Breast epithelium (tissue), 4 donors: ENCODE measurements at regions not wholly inside any gene's neighbourhood (a gene's known extent, or its start where the extent isn't known, plus 50 kb on each side); places are given as distances from the start of the nearest gene placed in this dataset.

Experiments
- DNase-seq, 2 donors: peaks; one replicate each; pipeline ENCODE4 v3.0.0-alpha.2; 2019; ENCODE audit warnings: low spot score in 2 of 2
- H3K27ac ChIP-seq, 2 donors: fragments of 200-600 bp; sonication (generic) in 1 of 2; one replicate each; pipeline ENCODE4 v1.5.1; 2016 to 2019; ENCODE audit warnings: mild to moderate bottlenecking in 1 of 2
- H3K27me3 ChIP-seq, 2 donors: fragments of 200-600 bp; sonication (generic) in 1 of 2; one replicate each; pipeline versions ENCODE4 v1.5.1 to v1.6.0; 2017 to 2019; ENCODE audit warnings: control low read depth in 1 of 2, mild to moderate bottlenecking in 1 of 2
- H3K36me3 ChIP-seq: fragments of 200-600 bp; one replicate; pipeline ENCODE4 v1.5.1; 2019
- H3K4me1 ChIP-seq, 2 donors: fragments of 200-600 bp; sonication (generic); one replicate each; pipeline ENCODE4 v1.5.1; 2016 to 2019; ENCODE audit warnings: control low read depth in 1 of 2
- H3K4me3 ChIP-seq, 3 donors: fragments of 200-600 bp; sonication (generic); 1 replicate in 2 of 3; 2 replicates in 1 of 3; pipeline ENCODE4 v1.5.1; 2016 to 2019; ENCODE audit warnings: mild to moderate bottlenecking in 3 of 3, moderate library complexity in 2 of 3
- H3K9me3 ChIP-seq, 2 donors: fragments of 200-600 bp; sonication (generic) in 1 of 2; one replicate each; pipeline ENCODE4 v1.5.1; 2016 to 2019; ENCODE audit warnings: control low read depth in 1 of 2
- CTCF ChIP-seq, 3 donors: fragments of 450-650 bp; IDR thresholded peaks; one replicate each; pipeline ENCODE4 v1.5.1; 2016 to 2017; ENCODE audit warnings: antibody characterized with exemption in 3 of 3, mild to moderate bottlenecking in 3 of 3, moderate library complexity in 3 of 3
- POLR2A ChIP-seq: fragments of 450-650 bp; IDR thresholded peaks from one replicate; pipeline ENCODE4 v1.6.1; 2016; ENCODE audit warnings: antibody characterized with exemption, mild to moderate bottlenecking, moderate library complexity
- POLR2AphosphoS5 ChIP-seq, 3 donors: sonication (generic); formaldehyde crosslinking; IDR thresholded peaks; one replicate each; pipeline ENCODE4 v1.6.1; 2017; ENCODE audit warnings: antibody characterized with exemption in 3 of 3
- intact Hi-C: fragments of 100-400 bp; cut with DNase I; formaldehyde crosslinking; loops from one replicate; pipeline ENCODE4 v1.15.1; 2023; ENCODE audit warnings: low total_unique reads

- Histone ChIP-seq H3K36me3 (no peaks in the 10 kb centered on the region), H3K4me1 (no peaks in the 10 kb centered on the region), H3K4me3 (no peak overlapping the region), H3K27ac (no peak overlapping the region), H3K9me3 (no peaks in the 10 kb centered on the region), H3K27me3 (no peaks in the 10 kb centered on the region)
- DNase-seq, result no peak
- TF ChIP-seq POLR2A (no peak), CTCF (IDR thresholded peaks at IDR 0.05) (no peak), POLR2AphosphoS5 (IDR thresholded peaks at IDR 0.05) (no peak)
- intact Hi-C loops, result no loop called here
These were observed 90.0 kb upstream of the ZNF618 start for GRCh38 chr9:113786071-113786470.

GRCh38 chr9:113787871-113788270 lies 88.2 kb upstream of the ZNF618 start:
- Histone ChIP-seq H3K9me3 (no peaks in the 10 kb centered on the region), H3K36me3 (no peaks in the 10 kb centered on the region), H3K27ac (no peak overlapping the region), H3K4me1 (no peaks in the 10 kb centered on the region), H3K4me3 (no peak overlapping the region), H3K27me3 (no peaks in the 10 kb centered on the region)
- intact Hi-C loops, result no loop called here
- no peak for DNase-seq
- TF ChIP-seq POLR2A, result no peak
- no peak for TF ChIP-seq POLR2AphosphoS5 (IDR thresholded peaks at IDR 0.05)

DNA sequence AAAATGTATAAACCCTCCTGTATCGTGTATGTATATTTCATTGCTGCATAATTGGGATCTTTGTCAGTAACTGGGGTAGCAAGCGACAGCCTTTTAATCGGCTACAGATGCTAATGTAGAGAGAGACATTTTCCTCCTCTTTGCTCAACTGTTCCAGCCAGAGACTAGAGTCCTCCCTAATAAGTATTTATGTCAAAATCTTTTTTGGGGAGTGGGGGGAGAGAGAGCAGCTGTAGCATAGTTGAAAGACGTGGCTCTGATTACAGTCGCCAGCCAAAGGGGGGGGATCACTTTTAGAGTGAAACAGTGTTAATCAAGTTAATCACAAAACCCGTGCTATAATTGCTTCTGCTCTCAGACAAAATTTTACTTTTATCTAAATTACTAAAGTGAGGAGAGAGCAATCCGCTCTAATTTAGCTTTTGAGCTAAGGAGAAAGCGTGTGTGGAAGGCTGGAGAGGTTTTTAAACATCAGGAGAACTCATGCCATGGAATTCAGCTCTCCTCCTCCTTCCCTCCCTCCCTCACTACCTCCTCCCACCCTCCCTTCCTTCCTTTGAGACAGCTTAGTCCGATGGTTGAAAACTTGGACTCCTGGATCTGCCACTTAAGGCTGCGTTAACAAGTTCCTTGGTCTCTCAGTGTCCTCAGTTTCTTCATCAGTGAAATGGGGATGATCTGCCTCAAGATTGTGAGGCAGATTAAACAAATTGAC lies 87.3 kb upstream of the ZNF618 start:
- no peak for TF ChIP-seq CTCF (IDR thresholded peaks at IDR 0.05)
- no peak for TF ChIP-seq POLR2AphosphoS5 (IDR thresholded peaks at IDR 0.05)
- no peak for TF ChIP-seq POLR2A
- H3K4me3 ChIP-seq, result no peak overlapping the region
- H3K27ac ChIP-seq, result no peak overlapping the region
- H3K9me3 ChIP-seq, result no peaks in the 10 kb centered on the region
- no peaks in the 10 kb centered on the region for H3K27me3 ChIP-seq
- no peak for DNase-seq
- H3K36me3 ChIP-seq, result no peaks in the 10 kb centered on the region
- no peaks in the 10 kb centered on the region for H3K4me1 ChIP-seq
- intact Hi-C loops, result no loop called here

- Histone ChIP-seq H3K4me3 (no peak overlapping the region), H3K27me3 (no peaks in the 10 kb centered on the region), H3K4me1 (no peaks in the 10 kb centered on the region), H3K36me3 (no peaks in the 10 kb centered on the region), H3K9me3 (no peaks in the 10 kb centered on the region), H3K27ac (no peak overlapping the region)
- no peak for TF ChIP-seq POLR2AphosphoS5 (IDR thresholded peaks at IDR 0.05)
- TF ChIP-seq POLR2A, result no peak
- no peak for TF ChIP-seq CTCF (IDR thresholded peaks at IDR 0.05)
- DNase-seq, result no peak
- intact Hi-C loops, result loop anchor here (10.0 kb wide), 1 partner anchor 655 kb away; no protein-coding TSS in a partner anchor
These were observed 86.0 kb upstream of the ZNF618 start for GRCh38 chr9:113790093-113790492.

DNA sequence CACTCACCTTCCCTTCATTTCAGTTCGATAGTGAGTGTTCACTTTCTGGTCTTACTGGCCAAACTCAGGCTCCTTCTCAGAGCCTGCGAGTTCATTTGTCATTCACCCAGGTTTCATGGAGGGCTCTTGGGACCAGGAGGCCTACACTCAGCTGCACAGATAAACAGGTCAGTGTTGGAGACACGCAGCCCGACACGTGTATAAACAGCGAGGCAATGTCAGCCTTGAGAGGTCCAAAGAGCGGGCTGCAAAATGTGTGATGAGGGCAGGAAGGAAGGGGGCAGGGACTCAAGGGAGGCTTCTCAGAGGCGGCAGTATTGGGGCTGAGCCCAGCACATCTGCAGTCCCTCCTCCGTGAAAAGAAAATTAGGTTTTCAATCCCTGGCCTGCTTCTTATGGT lies 82.6 kb upstream of the ZNF618 start:
- TF ChIP-seq POLR2A (no peak), CTCF (IDR thresholded peaks at IDR 0.05) (no peak), POLR2AphosphoS5 (IDR thresholded peaks at IDR 0.05) (no peak)
- DNase-seq, result no peak
- no peaks in the 10 kb centered on the region for H3K36me3 ChIP-seq
- no peak overlapping the region for H3K4me3 ChIP-seq
- H3K9me3 ChIP-seq, result no peaks in the 10 kb centered on the region
- H3K4me1 ChIP-seq, result no peaks in the 10 kb centered on the region
- no peaks in the 10 kb centered on the region for H3K27me3 ChIP-seq
- no peak overlapping the region for H3K27ac ChIP-seq
- intact Hi-C loops, result loop anchor here (10.0 kb wide), 1 partner anchor 659 kb away; no protein-coding TSS in a partner anchor
